ENCODE measurements at regions not wholly inside any gene's neighbourhood (a gene's known extent, or its start where the extent isn't known, plus 50 kb on each side); places are given as distances from the start of the nearest gene placed in this dataset.

DNA sequence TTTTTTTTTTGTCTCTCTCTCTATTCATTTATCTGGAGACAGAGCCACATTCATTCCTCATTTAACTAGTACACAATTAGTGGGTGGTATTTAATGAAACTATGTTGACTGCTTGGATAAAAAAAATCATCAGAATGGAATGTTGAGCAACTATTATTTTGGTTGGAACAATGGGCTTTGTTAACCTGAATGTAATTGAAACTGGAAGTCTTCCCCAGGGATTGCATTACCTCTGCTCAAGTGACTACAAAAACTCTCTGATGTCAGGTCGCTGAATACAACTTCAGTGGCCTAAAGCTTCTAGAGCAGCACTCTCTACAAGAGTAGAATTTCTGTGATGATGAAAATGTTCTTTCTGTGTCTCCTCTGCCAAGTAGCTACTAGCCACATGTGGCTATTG lies 295.8 kb downstream of the DEPDC1B start:
- TF ChIP-seq, protein P1, sequence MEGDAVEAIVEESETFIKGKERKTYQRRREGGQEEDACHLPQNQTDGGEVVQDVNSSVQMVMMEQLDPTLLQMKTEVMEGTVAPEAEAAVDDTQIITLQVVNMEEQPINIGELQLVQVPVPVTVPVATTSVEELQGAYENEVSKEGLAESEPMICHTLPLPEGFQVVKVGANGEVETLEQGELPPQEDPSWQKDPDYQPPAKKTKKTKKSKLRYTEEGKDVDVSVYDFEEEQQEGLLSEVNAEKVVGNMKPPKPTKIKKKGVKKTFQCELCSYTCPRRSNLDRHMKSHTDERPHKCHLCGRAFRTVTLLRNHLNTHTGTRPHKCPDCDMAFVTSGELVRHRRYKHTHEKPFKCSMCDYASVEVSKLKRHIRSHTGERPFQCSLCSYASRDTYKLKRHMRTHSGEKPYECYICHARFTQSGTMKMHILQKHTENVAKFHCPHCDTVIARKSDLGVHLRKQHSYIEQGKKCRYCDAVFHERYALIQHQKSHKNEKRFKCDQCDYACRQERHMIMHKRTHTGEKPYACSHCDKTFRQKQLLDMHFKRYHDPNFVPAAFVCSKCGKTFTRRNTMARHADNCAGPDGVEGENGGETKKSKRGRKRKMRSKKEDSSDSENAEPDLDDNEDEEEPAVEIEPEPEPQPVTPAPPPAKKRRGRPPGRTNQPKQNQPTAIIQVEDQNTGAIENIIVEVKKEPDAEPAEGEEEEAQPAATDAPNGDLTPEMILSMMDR (conservative IDR thresholded peaks at IDR 0.05; ENCODE audit: low read depth, low read length) = no peak
- TF ChIP-seq POLR2A (IDR thresholded peaks at IDR 0.05; ENCODE audit: low read depth, low read length) (no peak), MAZ (IDR thresholded peaks at IDR 0.05; ENCODE audit: borderline replicate concordance, low read depth, low read length) (no peak), MXI1 (IDR thresholded peaks at IDR 0.05; ENCODE audit: borderline replicate concordance, low read depth, low read length) (no peak)
- TF ChIP-seq, protein P2, sequence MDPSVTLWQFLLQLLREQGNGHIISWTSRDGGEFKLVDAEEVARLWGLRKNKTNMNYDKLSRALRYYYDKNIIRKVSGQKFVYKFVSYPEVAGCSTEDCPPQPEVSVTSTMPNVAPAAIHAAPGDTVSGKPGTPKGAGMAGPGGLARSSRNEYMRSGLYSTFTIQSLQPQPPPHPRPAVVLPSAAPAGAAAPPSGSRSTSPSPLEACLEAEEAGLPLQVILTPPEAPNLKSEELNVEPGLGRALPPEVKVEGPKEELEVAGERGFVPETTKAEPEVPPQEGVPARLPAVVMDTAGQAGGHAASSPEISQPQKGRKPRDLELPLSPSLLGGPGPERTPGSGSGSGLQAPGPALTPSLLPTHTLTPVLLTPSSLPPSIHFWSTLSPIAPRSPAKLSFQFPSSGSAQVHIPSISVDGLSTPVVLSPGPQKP (IDR thresholded peaks at IDR 0.05; ENCODE audit: borderline replicate concordance, low read depth, low read length) = no peak
